RCC 7860 (cell line): ENCODE measurements at regions not wholly inside any gene's neighbourhood (a gene's known extent, or its start where the extent isn't known, plus 50 kb on each side); places are given as distances from the start of the nearest gene placed in this dataset.
A peak's percentile ranks its signal among the peaks of the same experiment; 100 is the strongest.

Source experiments
- DNase-seq: peaks from one replicate; pipeline ENCODE4 v3.0.0-alpha.2; 2015; ENCODE audit warnings: low spot score
- FAIRE-seq: peaks from 2 replicates; lab custom pipeline; 2012; peaks lifted over from hg19 to GRCh38; lab: Jason Lieb, UNC

DNA sequence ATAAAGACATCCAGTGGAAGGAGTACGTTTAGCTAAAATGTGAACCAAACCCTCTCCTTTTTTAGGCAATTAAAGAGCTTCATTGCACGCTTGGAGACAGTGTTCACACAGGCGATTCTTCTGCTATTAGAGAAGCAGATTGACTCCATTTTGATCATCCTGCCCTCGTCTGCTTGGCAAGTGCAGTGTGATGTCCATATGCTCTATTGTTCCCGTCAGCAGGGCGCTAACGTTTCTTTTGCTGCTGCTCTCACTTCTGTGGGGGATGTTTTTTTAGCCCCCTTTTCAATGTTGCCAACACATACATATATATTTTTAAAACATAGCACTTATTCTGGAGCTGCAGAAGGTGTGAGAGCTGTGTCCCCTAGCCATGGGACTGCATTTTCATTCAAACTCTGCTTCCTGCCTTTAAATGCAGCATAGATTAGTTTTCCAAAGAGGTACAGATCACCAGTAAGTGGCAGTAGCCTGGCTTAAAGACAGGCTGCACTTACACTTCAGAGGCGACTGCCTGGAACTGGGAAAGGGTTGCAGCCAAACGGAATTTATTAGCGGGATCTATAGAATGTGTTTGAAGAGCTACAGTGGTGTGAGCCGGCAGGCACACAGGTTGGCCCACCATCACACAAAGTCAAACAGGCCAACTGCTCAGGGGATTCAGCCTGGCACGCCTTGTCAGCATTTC is 292.6 kb upstream of the DPH6 start:
- no peak for DNase-seq
- no peak for FAIRE-seq

DNA sequence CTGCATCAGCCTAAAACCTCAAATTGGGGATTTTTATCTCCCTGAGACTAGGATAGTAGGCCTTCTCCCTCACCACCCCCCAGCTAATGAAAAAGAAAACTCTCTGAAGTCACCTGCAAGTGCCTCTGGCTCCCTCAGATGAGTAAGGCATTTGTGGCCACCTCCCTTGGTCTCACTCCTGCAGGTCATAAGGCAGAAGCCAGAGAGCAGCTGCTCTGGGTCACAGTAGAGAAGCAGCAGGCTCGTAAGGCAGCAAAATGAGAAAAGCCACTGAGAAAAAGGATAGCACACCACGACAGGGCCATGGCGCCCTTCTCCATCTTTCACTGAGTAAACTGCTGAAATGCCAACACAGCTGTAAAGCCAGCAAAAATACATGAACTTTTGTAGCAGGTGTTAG is 296.7 kb upstream of the DPH6 start:
- no peak for DNase-seq
- FAIRE-seq: no peak

DNA sequence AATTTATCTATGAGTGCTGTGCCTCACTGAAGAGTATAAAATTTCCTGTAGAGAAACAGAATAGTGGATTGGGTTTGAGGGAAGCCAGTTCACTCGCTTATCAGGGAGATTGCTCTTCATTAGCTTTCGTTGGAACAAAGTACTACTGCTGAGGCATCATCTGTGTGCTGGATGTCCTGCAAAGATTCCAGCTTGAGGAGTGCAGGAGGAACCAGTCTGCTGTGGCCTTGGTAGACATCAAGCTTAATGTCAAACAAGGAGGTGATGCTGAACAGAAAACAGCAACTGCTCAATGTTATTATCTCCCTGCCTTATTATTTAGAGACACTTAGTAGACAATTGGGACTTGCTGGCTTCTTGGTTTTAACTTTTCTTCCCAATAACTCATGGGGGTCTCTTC is 297.5 kb upstream of the DPH6 start:
- DNase-seq: no peak
- FAIRE-seq: no peak

DNA sequence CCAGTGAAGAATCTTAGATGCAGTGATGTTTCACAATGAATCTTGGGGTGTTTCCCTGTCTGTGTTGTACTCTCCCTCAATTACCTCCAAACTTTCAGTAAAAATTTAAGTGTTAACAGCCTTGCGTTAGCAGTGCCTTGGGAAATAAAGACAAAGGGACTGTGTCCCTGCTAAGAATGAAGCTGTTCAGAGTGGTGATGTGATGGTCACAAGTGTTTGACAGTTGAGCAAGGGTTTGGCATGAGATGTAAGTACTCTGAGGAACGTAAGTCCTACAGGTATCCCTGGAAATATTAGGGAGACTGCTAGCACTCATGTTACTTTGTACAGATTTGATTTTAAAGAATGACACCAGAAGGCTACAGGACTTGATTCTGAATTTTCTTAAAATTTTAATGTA is 304.3 kb upstream of the DPH6 start:
- DNase-seq (no peak), FAIRE-seq (no peak)

DNA sequence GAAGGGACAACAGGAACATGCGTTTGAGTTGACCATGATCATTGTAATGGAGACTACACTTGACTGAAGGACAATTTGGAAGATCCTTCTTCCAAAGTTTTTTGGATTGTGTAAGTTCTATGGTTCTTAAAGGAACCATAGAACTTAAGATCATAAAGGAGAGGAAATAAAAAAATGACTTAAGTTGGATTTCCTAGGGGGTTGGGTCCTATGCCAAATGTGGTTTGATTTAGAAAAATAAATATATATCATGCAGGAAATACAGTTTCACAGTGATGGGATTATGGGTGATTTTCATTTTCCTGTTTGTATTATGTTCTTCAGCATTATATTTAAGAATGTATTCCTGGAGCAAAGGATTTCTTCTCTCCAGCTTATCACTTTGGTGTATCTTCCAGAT is 305.5 kb upstream of the DPH6 start:
- DNase-seq: no peak
- FAIRE-seq: no peak

DNA sequence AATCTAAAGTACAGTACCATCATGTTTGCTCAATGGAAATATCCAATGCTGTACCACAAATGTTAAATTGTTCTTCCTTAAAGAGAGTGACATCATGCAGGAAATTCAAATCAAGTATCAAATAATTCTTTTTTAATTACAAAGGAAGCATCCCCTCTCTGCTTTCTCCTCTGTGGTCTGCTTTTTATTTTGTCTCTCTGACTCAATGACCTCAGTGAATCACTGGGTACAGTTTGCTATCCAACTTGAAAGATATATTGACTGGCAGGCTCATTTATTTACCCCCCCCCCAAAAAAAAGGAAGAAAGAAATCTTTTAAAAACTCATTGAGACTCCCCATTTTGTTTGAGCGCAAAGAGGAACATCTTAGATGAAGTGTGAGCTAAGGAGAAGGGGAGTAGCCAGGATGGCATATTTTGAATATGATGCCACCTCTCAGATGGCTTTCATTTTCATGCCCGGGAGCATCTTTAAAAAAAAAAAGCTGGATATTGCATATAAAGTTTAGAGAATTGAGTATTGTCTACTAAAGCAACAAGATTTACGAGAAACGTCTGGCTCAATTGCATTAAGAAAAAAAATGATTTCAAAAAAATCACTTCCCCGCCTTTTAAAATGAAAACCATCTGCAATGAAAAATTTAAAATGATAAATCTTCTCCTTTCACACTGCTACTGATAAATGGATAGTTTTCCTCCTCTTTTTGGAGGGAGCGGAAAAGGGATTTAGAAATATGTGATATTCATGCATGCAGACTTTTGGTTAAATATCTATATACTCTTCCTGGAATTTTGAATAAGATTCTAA is 307.1 kb upstream of the DPH6 start:
- FAIRE-seq: no peak
- DNase-seq: no peak

DNA sequence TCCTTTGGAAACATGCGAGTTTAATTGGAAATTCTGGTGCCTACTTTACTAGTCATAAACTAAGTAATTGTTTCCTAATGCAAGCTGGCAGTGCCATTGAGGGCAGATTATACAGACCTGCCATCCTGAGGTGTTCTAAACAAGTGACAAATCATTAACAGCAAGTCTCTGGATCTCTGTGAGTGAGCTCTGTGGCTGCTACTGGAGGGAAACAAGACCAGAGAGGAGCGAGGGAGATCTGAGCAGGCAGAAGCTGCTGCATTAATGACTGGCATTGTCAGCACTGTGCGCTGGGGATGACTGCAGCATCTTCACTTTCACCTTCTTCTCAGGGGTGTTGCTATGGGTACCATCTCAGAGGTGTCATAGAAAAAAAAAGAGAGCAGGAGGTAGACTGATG is 308.4 kb upstream of the DPH6 start:
- FAIRE-seq (no peak), DNase-seq (no peak)

DNA sequence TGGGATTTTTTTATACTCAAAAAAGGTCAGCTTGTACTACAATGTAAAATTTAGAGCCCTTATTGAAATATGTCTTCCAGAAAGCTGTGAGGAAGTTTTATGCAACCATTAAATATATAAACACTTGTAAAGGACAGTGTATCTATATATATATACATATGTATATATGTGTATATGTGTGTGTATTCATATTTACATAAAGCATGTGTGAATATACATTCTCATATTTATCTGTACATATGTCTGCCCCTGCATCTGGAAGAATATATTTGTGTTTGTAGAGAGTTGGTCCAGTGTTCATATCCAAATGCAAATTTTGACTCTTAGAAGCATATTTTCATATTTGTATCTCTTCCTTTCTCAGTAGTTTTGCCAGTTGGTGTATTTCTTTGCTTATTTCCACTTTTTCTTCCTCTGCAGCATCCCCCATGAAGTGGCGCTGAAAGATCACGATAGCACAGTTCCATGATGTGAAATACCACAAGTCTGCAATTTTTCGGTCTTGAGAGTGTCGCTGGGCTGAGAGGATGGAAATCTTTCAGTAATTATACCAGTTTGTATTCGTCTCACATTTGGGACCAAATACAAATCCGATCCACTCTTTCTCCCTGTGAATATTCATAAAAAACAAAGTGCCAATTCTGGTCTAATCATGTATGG is 311.7 kb upstream of the DPH6 start:
- FAIRE-seq (no peak), DNase-seq (no peak)

DNA sequence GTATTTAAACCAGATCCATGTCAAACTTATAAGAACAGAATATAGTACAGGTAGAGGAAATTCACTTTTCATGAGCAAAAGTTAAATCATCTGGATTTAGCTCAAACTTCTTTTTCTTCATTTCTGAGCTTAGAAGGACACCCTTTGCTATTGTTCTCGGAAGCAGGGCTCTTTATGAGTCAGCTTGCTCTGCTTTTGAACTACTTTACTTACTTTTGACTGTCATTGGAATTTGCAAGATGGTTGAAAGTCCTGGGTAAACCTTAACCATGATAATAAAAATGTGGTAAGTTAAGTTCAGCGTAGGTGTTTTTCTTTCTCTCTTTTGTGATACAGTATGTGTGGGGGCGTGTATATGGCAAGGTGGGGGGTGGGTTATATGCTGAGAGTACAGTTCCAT is 312.7 kb upstream of the DPH6 start:
- no peak for DNase-seq
- no peak for FAIRE-seq

DNA sequence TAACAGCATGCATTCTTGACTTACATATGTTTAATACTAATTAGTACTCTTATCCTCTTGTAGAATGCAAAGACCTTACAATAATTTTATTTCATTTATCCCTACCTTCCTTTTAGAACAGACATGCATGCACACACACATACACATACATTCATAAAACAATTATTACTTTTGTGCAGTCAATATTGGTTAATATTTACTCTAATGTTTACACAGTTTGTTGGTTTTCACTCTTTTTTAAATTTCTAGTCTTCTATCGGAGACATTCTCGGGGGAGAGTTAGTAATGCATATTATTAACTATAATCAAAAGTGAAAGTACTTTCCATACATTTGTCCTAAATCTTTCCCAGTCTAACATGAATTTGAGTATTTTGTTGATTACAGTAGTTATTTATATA is 317.7 kb upstream of the DPH6 start:
- DNase-seq (no peak), FAIRE-seq (no peak)

DNA sequence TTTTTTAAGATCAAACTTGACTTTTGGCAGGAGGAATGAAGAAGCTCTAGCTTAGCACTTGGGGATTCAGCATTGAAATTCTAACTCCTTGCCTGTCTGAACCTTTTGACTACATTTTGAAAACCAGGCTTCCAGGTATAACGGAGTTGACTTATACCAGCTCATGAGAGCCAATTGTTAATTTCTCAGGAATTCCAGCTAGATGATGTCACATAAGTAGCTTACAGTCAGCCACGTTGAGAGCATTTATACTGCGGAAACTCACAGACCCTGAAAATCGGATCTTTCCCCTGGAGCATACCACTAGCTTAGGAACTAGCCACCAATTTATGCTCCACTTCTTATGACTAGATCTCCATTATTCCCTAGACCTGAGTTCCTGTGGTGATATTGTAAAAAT is 321.4 kb upstream of the DPH6 start:
- no peak for FAIRE-seq
- DNase-seq: no peak

DNA sequence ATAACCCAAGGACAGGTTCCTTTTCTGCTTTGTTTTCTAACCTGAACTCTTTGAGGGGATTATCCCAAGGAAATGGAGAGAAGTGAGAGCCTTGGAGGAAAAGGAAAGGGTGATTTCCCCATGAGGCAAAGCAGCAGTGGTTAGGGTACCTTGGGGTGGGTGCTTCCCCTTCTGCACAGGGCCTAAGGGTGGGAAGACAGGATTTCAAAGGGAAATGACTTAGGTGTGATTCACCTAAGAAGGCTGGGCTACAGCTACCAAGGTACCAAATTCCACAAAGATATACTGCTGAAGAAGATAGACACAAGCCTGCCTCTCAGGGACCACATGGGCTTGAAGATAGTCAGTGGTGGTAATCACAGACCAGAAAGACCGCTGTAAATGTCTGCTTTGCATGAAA is 325.3 kb upstream of the DPH6 start:
- DNase-seq (no peak), FAIRE-seq (no peak)

DNA sequence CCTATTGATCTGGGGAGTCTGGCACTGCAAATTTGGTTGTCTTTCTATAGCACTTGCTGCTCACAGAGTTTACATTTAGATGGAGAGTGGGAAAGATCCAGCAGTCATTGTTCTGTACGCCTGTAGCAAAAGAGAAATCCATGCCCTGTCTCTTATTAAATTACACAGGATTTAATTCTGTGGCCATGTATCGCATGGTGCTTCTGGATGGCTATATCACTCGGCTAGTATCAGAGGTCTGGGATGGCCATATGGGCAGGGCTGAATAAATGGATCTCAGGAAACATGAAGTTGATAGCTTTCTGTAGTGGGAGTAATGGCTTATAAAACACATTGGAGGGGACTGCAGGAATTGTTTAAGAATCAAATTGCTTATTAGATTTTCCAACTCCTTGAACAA is 325.8 kb upstream of the DPH6 start:
- DNase-seq: no peak
- FAIRE-seq: no peak

DNA sequence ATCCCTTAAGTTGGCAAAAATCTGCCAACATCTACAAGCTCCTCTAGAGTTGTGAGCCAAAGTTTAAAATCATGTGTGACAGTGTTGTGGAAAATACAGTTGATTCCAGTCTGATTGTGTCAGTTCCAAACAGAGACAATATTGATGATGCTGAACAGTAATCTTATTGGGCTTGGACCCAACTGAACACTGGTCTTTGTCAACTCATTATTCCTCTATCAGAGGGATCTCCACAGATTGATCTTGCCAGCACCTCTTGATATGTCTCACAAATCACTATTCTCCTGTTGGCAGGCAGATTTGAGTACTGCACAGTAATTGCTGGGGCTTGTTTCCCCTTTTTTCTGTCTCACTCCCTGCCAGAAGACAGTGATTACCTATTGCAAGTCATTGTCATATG is 326.6 kb upstream of the DPH6 start:
- no peak for FAIRE-seq

DNA sequence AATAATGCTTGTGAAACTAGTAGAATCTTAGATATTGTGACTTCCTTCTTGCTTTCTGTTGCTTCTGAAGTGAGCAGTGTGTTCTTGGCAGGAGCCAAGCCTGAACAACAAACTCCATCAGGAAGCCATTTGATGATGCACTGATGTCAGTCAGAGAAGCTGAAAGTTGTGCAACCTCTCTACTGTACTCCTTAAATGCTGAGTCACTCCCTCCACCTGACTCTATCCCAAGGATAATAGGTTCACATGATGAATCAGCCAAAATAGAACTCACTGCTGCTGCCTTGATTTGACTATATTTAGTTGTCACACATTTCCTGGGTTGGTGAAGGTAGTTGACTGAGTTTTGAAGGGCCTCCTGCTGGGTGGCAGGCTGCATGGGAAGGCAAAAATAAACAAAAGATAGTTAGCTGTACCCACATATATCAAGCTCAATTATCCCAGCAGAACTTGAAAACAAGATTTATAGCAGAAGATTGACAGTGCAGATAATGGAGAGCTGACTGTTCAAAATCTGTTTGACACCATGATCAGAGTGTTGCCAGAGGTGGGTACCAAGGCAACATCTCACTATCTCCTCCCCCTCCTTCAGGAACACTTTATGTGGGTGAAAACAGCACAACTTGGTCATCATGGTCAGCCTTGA is 328.4 kb upstream of the DPH6 start:
- DNase-seq: peak; percentile 77

More for the DNA sequence above, 326.6 kb upstream of the DPH6 start:
- no peak for DNase-seq

DNA sequence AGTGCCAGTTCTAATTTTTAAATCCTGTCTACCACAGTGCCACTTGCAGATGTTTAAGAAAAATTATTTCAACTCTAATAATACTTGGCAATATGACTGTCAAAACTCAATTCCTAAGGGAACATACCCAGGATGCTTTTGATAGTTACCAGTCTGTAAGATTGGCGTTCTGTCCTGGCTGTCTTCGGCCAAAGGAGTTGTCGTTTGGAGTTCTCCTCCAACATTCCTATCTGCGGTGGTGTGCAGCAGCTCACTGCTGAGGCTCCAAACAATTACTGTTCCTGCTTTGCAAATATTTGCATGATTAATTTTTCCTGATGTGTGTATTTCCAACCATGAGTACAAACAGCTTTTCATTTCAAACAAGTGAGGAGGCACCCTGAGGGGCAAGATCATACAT is 330.8 kb upstream of the DPH6 start:
- FAIRE-seq: no peak
- DNase-seq: no peak

More for the DNA sequence above, 328.4 kb upstream of the DPH6 start:
- peak; percentile 15 for FAIRE-seq

DNA sequence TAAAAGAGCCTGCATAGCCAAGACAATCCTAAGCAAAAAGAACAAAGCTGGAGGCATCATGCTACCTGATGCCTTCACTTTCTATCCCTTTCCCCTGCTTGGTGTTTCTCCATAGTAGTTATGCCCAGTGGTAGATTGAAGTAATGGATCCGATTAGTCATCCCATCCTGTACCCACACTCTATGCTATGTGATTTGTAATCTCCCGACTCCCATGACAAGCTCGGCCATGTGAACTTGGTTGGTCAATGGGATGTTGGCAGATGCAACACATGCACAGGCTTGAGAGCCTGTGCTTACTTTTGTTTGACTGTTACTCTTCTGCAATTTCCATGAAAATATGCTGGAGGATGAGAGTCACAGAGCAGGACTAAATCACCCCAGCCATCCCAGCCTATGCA is 334.9 kb upstream of the DPH6 start:
- DNase-seq (no peak), FAIRE-seq (no peak)

DNA sequence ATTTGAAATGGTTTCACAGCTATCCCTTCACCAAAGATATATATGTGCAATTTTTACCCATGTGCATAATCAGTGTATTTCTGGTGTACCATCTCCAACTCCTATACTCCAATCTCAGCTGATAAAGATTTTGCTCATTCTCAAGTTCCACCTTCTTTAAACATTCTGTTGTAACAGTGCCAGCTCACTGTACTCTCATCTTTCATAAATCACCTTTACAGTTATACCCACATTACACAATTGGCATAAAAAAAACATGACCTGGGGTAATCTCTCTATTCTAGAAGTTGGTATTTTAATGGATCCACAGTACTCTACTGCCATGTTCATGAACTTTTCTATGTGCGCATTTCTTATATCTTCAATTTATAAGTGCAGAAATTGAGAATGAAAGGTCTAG is 339.9 kb upstream of the DPH6 start:
- DNase-seq (no peak), FAIRE-seq (no peak)

DNA sequence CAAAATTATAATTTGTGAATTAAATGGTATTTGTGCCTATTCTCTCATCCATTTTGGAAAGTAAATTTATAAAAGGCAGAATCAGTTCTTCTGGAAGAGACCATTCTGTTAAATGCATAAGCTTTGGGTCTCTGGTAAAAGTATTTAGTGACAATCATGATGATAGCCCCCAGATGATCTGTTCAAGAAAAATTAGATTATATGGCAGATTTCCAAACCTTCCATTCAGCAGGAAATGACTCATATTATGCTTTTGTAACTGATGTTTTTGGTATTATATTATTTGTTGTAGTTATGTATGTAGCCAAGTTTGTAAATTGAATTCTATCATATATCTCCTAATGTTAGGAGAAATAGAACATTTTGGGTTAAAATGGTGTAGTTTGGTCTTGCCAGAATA is 340.8 kb upstream of the DPH6 start:
- no peak for DNase-seq
- no peak for FAIRE-seq

DNA sequence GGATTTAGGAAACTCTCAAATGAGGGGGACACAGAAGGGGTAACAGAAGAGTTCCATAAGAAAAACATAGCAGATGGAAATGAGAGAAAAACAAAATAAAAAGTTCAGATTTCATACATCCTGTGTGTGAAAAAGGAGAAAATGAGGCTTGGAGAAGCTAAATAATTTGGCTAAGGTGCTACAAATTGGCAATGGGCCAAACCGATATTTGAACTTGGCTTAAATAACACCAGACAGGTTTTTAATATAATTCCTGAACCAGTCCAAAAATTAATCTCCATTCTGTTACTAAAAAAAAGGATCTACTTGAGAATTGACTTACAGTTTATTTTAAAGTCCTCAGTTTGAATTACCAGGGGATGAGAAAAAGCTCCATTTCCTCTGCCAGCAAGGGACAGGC is 342.9 kb upstream of the DPH6 start:
- DNase-seq (no peak), FAIRE-seq (no peak)

DNA sequence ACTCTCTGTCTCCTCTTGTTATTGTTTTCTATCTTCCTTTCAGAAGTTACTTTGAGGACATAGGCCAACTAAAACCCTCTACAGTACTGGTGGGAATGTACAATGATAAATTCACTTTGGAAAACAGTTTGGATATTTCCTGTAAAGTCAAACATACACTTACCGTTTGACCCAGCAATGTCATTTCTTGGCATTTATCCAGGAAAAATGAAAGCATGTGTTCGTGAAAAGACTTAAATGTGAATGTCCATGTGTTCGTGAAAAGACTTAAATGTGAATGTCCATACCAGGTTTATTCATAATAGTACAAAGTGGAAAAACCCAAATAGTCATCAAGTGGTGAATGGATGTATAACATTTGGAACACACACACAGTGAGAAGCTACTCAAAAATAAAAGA is 361.5 kb upstream of the DPH6 start:
- FAIRE-seq: no peak
- DNase-seq: no peak

DNA sequence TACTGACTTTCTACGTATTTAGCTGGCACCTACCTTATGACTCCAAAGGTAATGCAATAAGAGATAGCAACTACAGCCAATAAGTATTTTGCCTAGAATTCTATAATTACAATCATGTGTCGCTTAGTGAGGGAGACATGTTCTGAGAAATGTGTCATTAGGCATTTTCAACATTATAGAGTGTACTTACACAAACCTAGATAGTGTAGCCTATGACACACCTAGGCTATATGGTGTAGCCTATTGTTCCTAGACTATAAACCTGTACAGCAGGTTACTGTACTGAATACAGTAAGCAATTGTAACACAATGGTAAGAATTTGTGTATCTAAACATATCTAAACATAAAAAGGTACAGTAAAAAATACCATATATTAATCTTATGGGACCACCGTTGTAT is 363.4 kb upstream of the DPH6 start:
- FAIRE-seq (no peak), DNase-seq (no peak)
